Neural cell (in vitro differentiated cells): ENCODE measurements at regions not wholly inside any gene's neighbourhood (a gene's known extent, or its start where the extent isn't known, plus 50 kb on each side); places are given as distances from the start of the nearest gene placed in this dataset.

Experiments used
- EP300 ChIP-seq: fragments of 450-650 bp; conservative IDR thresholded peaks from 2 replicates; pipeline ENCODE4 v1.6.1; 2014; ENCODE audit warnings: antibody characterized with exemption, mild to moderate bottlenecking, moderate library complexity; ENCODE audit not compliant: poor library complexity, severe bottlenecking
- EZH2 ChIP-seq: fragments of 200-600, 300-800 bp; shearing (Covaris generic), sonication (generic); IDR thresholded peaks from 2 replicates; pipeline ENCODE4 v1.6.1; 2014; ENCODE audit warnings: antibody characterized with exemption, low read length, borderline replicate concordance, mild to moderate bottlenecking; ENCODE audit not compliant: insufficient read depth, poor library complexity, severe bottlenecking
- POLR2AphosphoS5 ChIP-seq: IDR thresholded peaks from 2 replicates; pipeline ENCODE4 v1.6.1; 2012
- RAD21 ChIP-seq: fragments of 450-650 bp; conservative IDR thresholded peaks from 2 replicates; pipeline ENCODE4 v1.6.1; 2014; ENCODE audit warnings: antibody characterized with exemption, mild to moderate bottlenecking, moderate library complexity
- TF ChIP-seq, protein P1 (sequence below): fragments of 450-650 bp; IDR thresholded peaks from 2 replicates; pipeline ENCODE4 v1.5.1; 2014; ENCODE audit warnings: antibody characterized with exemption, mild to moderate bottlenecking, moderate library complexity; ENCODE audit not compliant: poor library complexity, severe bottlenecking

DNA sequence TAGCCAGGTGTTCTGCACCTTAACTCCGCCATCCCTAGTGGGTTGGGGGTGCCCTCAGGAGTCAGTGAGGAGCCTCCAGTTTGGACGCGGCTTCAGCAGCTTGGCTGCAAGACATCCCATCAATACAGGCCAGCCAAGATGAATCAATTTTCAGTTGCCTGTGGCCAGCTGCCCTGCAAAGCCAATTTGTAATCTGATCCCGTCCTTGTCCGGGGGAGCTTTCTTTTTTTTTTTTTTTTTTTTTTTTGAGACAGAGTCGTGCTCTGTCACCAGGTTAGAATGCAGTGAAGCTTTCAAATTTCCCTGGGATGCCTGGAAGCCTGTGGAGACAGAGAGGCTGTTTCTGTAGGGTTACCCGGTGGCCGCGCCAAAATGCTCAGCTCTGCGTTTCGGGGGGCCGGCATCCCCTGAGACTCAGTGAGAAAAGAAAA, 192.5 kb downstream of the ASMT start:
- no peak for TF ChIP-seq RAD21
- TF ChIP-seq EZH2: no peak
- TF ChIP-seq, protein P1, sequence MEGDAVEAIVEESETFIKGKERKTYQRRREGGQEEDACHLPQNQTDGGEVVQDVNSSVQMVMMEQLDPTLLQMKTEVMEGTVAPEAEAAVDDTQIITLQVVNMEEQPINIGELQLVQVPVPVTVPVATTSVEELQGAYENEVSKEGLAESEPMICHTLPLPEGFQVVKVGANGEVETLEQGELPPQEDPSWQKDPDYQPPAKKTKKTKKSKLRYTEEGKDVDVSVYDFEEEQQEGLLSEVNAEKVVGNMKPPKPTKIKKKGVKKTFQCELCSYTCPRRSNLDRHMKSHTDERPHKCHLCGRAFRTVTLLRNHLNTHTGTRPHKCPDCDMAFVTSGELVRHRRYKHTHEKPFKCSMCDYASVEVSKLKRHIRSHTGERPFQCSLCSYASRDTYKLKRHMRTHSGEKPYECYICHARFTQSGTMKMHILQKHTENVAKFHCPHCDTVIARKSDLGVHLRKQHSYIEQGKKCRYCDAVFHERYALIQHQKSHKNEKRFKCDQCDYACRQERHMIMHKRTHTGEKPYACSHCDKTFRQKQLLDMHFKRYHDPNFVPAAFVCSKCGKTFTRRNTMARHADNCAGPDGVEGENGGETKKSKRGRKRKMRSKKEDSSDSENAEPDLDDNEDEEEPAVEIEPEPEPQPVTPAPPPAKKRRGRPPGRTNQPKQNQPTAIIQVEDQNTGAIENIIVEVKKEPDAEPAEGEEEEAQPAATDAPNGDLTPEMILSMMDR: no peak
- no peak for TF ChIP-seq EP300
- no peak for TF ChIP-seq POLR2AphosphoS5
